NT2/D1 (cell line): ENCODE measurements at regions not wholly inside any gene's neighbourhood (a gene's known extent, or its start where the extent isn't known, plus 50 kb on each side); places are given as distances from the start of the nearest gene placed in this dataset.

ENCODE experiments used
- YY1 ChIP-seq: IDR thresholded peaks from 2 replicates; pipeline ENCODE4 v1.6.1; 2011; ENCODE audit not compliant: insufficient read length, insufficient read depth
- ZNF274 ChIP-seq: IDR thresholded peaks from 2 replicates; pipeline ENCODE4 v1.6.1; 2011; ENCODE audit warnings: mild to moderate bottlenecking, low read depth, low read length

- TF ChIP-seq YY1 (no peak), ZNF274 (no peak)
Measured at GRCh38 chr18:30387401-30387800, 655.1 kb downstream of the DSC3 start.
